B cell (primary cell): ENCODE measurements at regions not wholly inside any gene's neighbourhood (a gene's known extent, or its start where the extent isn't known, plus 50 kb on each side); places are given as distances from the start of the nearest gene placed in this dataset.

Experiments used
- CTCF ChIP-seq: fragments of 200-600 bp; IDR thresholded peaks from one replicate; pipeline ENCODE4 v1.8.0; 2022; ENCODE audit warnings: antibody characterized with exemption, mild to moderate bottlenecking
- EZH2 ChIP-seq: IDR thresholded peaks from 2 replicates; pipeline ENCODE4 v1.6.1; 2012; ENCODE audit warnings: borderline replicate concordance, low read depth, mild to moderate bottlenecking, moderate library complexity, low read length; ENCODE audit not compliant: insufficient read depth, poor library complexity, severe bottlenecking

- TF ChIP-seq CTCF = no peak
- TF ChIP-seq EZH2 = no peak
Measured at GRCh38 chr5:116923344-116923743, 348.7 kb upstream of the SEMA6A start.
